ENCODE measurements at regions not wholly inside any gene's neighbourhood (a gene's known extent, or its start where the extent isn't known, plus 50 kb on each side); places are given as distances from the start of the nearest gene placed in this dataset.

DNA sequence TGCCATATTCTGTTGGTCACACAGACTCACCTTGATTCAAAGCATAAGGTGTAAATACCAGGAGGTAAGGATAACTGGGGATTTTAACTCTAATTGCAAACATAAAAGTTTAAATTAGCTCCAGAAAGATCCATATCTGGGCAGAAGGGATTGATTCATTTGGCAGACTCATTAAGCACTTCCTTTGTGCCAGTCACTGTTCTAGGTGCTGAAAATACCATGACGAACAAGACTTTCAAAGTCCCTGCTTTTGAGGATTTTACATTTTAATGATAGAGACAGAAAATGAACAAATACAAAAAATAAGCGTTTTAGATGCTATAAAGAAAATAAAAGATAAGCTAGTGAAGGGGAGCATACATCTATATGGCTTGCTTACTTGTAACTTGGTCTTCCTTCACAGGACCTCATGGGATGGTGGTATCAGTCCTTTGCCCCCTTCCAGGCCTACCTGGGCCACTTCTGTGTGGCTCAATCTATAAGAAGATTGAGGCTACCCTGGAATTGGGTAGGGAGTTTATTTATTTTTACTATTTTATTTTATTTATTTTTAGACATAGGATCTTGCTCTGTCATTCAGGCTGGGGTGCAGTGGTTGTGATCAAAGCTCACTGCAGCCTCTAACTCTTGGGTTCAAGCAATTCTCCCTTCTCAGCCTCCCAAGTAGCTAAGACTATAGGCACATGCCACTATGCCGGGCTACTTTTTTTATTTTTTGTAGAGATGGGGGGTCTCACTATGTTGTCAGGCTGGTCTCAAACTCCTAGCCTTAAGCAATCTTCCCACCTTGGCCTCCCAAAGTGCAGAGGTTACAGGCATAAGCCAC is 212.8 kb downstream of the MYCN start:
- CTCF ChIA-PET, result no interaction called here
- POLR2A ChIA-PET, result no interaction called here

DNA sequence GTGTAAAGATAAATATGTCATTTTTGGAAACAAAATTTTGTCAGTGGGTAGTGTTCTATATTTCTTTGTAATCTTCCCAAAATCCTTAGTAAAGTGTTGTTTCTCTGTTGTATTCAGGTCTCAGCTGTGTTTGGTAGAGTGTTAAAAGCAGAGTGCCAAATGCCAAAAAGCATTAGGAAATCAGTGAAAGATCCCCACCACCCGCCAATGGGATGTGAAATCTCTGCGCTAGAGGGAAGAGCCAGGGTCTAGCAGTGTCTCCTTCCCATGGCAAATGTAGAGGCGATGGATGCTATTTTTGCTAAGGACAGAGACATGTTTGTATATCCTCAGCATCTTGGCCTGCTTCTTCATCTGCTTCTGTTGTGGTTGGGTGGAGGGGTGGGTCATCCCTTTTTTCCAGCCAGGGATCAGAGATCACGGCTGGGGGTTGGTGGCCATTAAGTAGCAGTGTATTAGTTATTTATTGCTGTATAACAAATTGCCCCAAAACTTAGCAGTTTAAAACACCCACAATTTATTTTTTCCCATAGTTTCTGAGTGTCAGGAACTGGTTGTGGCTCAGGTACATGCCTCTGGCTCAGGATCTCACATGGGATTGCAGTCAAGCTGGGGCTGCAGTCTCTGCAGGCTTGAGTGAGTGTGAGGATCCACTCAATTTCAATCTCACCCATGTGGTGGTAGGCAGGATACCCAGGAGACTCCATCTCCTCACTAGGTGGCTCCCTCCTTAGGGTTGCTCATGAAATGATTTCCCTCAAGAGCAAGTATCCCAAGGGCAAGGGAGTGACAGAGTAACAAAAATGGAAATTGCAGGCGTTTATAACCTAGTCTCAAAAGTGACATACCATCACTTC is 211.9 kb downstream of the MYCN start:
- peaks cover 0 to 6% (median 2%) of the 10 kb centered on the region in 5 donors for H3K9me3 Mint-ChIP-seq
- no peak for DNase-seq
- peaks cover 0 to 7% of the 10 kb centered on the region in 2 donors for H3K27me3 Mint-ChIP-seq
- Histone ChIP-seq H3K27ac (ENCODE audit: low read depth, low read length) (no peak overlapping the region), H3K9me3 (ENCODE audit: low read length) (no peaks in the 10 kb centered on the region), H3K36me3 (ENCODE audit: insufficient read depth, low read length) (no peaks in the 10 kb centered on the region), H3K27me3 (ENCODE audit: insufficient read depth, low read length, poor library complexity, severe bottlenecking) (no peaks in the 10 kb centered on the region), H3K4me1 (ENCODE audit: insufficient read depth, low read length) (no peaks in the 10 kb centered on the region), H3K4me3 (ENCODE audit: low read length) (no peak overlapping the region)
- ChIA-PET CTCF (no interaction called here), POLR2A (no interaction called here)
- H3K36me3 Mint-ChIP-seq, result no peaks in the 10 kb centered on the region
- H3K4me3 Mint-ChIP-seq, result no peak overlapping the region
- no peaks in the 10 kb centered on the region for H3K4me1 Mint-ChIP-seq
- no peak overlapping the region for H3K27ac Mint-ChIP-seq

More for the DNA sequence above, 212.8 kb downstream of the MYCN start:
- DNase-seq, result no peak
- H3K4me3 ChIP-seq (ENCODE audit: low read length), result no peak overlapping the region
- H3K36me3 Mint-ChIP-seq, result no peaks in the 10 kb centered on the region
- H3K4me1 ChIP-seq (ENCODE audit: insufficient read depth, low read length), result no peaks in the 10 kb centered on the region
- no peak overlapping the region for H3K27ac ChIP-seq (ENCODE audit: low read depth, low read length)
- no peaks in the 10 kb centered on the region for H3K36me3 ChIP-seq (ENCODE audit: insufficient read depth, low read length)
- H3K9me3 ChIP-seq (ENCODE audit: low read length), result no peaks in the 10 kb centered on the region
- H3K27ac Mint-ChIP-seq, result no peak overlapping the region
- no peak overlapping the region for H3K4me3 Mint-ChIP-seq
- H3K27me3 ChIP-seq (ENCODE audit: insufficient read depth, low read length, poor library complexity, severe bottlenecking), result no peaks in the 10 kb centered on the region
- H3K9me3 Mint-ChIP-seq, result peaks cover 0 to 6% (median 2%) of the 10 kb centered on the region in 5 donors
- no peaks in the 10 kb centered on the region for H3K4me1 Mint-ChIP-seq
- peaks cover 0 to 7% of the 10 kb centered on the region in 2 donors for H3K27me3 Mint-ChIP-seq

DNA sequence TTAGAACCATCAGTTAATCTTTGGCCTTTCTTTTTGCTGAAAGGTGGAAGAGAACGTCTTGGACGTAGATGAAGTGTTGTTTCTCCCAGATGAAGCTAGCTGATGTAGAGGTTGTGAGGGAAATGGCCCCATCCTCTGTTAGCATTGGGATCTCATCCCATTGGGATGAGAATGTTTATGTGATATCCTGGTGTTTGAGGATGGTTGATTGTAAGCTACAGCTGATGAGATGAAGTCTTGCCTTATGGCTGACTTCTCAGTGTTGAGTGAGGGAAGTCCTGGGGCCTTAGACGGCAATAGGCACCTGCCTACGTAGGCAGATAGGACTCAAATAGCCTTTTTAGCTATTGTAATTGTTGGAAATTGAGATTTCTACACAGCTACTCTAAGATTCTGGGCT is 211.3 kb downstream of the MYCN start:
- H3K36me3 ChIP-seq (ENCODE audit: insufficient read depth, low read length), result no peaks in the 10 kb centered on the region
- no peaks in the 10 kb centered on the region for H3K9me3 ChIP-seq (ENCODE audit: low read length)
- no peaks in the 10 kb centered on the region for H3K27me3 ChIP-seq (ENCODE audit: insufficient read depth, low read length, poor library complexity, severe bottlenecking)
- Mint-ChIP-seq H3K27me3 (peaks cover 0 to 7% of the 10 kb centered on the region in 2 donors), H3K27ac (no peak overlapping the region), H3K9me3 (peaks cover 0 to 6% (median 2%) of the 10 kb centered on the region in 5 donors), H3K4me1 (no peaks in the 10 kb centered on the region), H3K36me3 (no peaks in the 10 kb centered on the region), H3K4me3 (no peak overlapping the region)
- no peak for DNase-seq
- POLR2A ChIA-PET, result no interaction called here
- no peaks in the 10 kb centered on the region for H3K4me1 ChIP-seq (ENCODE audit: insufficient read depth, low read length)
- CTCF ChIA-PET, result no interaction called here
- H3K27ac ChIP-seq (ENCODE audit: low read depth, low read length), result no peak overlapping the region
- no peak overlapping the region for H3K4me3 ChIP-seq (ENCODE audit: low read length)

DNA sequence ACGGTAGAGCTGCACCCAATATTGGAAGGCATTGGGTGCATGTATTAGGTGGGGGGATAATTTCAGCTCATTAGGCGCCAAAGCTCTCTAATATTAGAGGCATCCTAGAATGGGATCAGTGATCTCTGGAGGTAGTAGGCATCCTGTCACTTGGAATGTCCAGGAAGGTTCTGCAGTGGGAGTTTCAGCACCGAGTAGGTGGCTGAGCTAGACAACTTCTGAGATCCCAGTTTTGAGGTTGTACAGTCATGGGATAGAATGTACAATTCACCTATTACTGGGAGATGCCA is 210.9 kb downstream of the MYCN start:
- peaks cover 0 to 6% (median 2%) of the 10 kb centered on the region in 5 donors for H3K9me3 Mint-ChIP-seq
- H3K4me3 ChIP-seq (ENCODE audit: low read length), result no peak overlapping the region
- no peaks in the 10 kb centered on the region for H3K4me1 ChIP-seq (ENCODE audit: insufficient read depth, low read length)
- H3K27me3 Mint-ChIP-seq, result peaks cover 0 to 7% of the 10 kb centered on the region in 2 donors
- no peak for DNase-seq
- H3K4me3 Mint-ChIP-seq, result no peak overlapping the region
- no peaks in the 10 kb centered on the region for H3K36me3 Mint-ChIP-seq
- H3K9me3 ChIP-seq (ENCODE audit: low read length), result no peaks in the 10 kb centered on the region
- H3K36me3 ChIP-seq (ENCODE audit: insufficient read depth, low read length), result no peaks in the 10 kb centered on the region
- no peak overlapping the region for H3K27ac ChIP-seq (ENCODE audit: low read depth, low read length)
- no peaks in the 10 kb centered on the region for H3K27me3 ChIP-seq (ENCODE audit: insufficient read depth, low read length, poor library complexity, severe bottlenecking)
- ChIA-PET POLR2A (no interaction called here), CTCF (no interaction called here)
- no peak overlapping the region for H3K27ac Mint-ChIP-seq
- H3K4me1 Mint-ChIP-seq, result no peaks in the 10 kb centered on the region

DNA sequence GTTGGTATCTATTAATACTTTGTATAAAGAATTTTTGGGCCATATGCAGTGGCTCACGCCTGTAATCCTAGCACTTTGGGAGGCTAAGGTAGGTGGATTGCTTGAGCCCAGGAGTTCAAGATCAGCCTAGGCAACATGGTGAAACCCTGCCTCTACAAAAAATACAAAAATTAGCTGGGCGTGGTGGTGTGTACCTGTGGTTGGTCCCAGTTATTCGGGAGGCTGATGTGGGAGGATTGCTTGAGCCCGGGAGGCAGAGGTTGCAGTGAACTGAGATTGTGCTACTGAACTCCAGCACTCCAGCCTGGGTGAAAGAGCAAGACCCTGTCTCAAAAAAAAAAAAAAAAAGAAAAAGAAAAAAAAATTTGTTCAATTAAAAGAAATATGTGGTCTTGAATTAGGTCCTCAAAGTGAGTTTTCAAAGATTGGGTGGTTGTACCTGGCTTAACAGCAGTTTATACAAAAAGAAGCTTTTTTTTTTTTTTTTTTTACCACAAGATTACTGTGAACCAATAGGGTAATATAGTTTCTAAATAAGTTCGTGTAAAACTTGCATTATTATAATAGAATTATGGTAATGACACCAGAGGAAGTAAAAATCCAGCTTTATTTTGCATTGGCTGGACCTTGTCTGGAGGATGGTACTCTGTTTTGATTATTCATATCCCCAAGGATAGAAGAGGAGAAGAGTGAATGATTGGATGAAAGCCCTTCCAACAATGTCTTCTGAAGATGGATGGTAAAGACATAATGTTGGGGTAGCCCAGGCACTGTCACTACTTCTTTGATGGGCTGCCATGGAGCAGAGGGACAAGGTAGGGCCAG is 210.3 kb downstream of the MYCN start:
- Mint-ChIP-seq H3K4me1 (no peaks in the 10 kb centered on the region), H3K36me3 (no peaks in the 10 kb centered on the region), H3K27ac (no peak overlapping the region), H3K27me3 (peaks cover 0 to 5% of the 10 kb centered on the region in 2 donors), H3K4me3 (no peak overlapping the region), H3K9me3 (peaks cover 0 to 6% (median 2%) of the 10 kb centered on the region in 5 donors)
- POLR2A ChIA-PET, result no interaction called here
- Histone ChIP-seq H3K27ac (ENCODE audit: low read depth, low read length) (no peak overlapping the region), H3K27me3 (ENCODE audit: insufficient read depth, low read length, poor library complexity, severe bottlenecking) (no peaks in the 10 kb centered on the region), H3K9me3 (ENCODE audit: low read length) (no peaks in the 10 kb centered on the region), H3K36me3 (ENCODE audit: insufficient read depth, low read length) (no peaks in the 10 kb centered on the region), H3K4me3 (ENCODE audit: low read length) (no peak overlapping the region), H3K4me1 (ENCODE audit: insufficient read depth, low read length) (no peaks in the 10 kb centered on the region)
- CTCF ChIA-PET, result no interaction called here
- DNase-seq, result no peak

DNA sequence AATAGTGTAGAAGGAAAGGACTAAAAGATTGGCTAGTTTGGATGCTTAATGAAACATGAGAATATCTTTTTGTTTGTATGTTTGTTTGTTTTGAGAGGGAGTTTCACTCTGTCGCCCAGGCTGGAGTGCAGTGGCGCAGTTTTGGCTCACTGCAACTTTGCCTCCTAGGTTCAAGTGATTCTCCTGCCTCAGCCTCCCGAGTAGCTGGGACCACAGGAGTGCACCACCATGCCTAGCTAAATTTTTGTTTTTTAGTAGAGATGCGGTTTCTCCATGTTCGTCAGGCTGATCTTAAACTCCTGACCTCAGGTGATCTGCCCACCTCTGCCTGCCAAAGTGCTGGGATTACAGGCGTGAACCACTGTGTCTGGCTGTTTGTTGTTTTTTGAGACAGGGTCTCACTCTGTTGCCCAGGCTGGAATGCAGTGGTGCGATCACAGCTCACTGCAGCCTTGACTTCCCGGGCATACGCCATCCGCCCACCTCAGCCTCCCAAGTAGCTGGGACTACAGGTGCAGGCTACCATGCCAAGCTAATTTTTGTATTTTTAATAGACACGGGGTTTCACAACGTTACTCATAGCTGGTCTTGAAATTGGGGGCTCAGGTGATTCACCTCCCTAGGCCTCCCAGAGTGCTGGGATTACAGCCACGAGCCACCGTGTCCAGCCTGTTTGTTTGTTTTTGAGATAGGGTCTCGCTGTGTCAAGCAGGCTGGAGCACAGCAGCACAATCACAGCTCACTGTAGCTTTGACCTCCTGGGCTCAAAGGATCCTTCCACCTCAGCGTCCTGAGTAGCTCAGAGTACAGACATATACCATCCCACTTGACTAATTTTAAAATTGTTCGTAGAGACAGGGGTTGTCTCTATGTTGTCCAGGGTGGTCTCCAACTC is 209.2 kb downstream of the MYCN start:
- H3K27ac ChIP-seq (ENCODE audit: low read depth, low read length), result no peak overlapping the region
- Mint-ChIP-seq H3K27ac (no peak overlapping the region), H3K9me3 (peaks cover 0 to 6% (median 2%) of the 10 kb centered on the region in 5 donors), H3K27me3 (peaks cover 0 to 5% of the 10 kb centered on the region in 2 donors), H3K4me3 (no peak overlapping the region), H3K36me3 (no peaks in the 10 kb centered on the region), H3K4me1 (no peaks in the 10 kb centered on the region)
- H3K36me3 ChIP-seq (ENCODE audit: insufficient read depth, low read length), result no peaks in the 10 kb centered on the region
- ChIA-PET POLR2A (no interaction called here), CTCF (no interaction called here)
- no peaks in the 10 kb centered on the region for H3K4me1 ChIP-seq (ENCODE audit: insufficient read depth, low read length)
- DNase-seq, result no peak
- no peaks in the 10 kb centered on the region for H3K27me3 ChIP-seq (ENCODE audit: insufficient read depth, low read length, poor library complexity, severe bottlenecking)
- H3K4me3 ChIP-seq (ENCODE audit: low read length), result no peak overlapping the region
- no peaks in the 10 kb centered on the region for H3K9me3 ChIP-seq (ENCODE audit: low read length)

DNA sequence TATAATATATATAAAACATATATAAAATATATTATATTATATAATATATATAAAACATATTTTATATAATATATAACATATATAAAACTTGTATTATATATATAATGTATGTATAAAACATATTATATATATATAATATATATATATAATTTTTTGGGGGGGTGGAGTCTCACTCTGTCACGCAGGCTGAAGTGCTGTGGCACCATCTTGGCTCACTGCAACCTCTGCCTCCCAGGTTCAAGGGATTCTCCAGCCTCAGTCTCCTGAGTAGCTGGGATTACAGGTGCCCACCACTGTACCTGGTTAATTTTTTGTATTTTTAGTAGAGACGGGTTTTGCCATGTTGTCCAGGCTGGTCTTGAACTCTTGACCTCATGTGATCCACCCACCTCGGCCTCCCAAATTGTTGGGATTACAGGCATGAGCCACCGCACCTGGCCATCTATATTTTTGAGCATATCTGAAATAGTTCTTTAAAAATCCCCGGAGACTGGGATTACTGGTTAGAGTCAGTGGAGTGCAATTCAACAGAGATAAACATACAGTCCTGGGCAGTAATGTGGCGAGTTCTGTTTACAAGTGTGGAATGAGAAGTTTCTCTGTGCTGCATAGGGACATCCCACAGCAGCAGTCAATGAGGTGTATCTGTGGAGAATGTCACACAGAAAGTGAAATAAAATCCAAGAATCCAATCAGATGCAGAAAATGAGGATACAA is 208.4 kb downstream of the MYCN start:
- ChIA-PET POLR2A (no interaction called here), CTCF (no interaction called here)
- Mint-ChIP-seq H3K4me3 (no peak overlapping the region), H3K9me3 (peaks cover 0 to 6% (median 2%) of the 10 kb centered on the region in 5 donors), H3K27ac (no peak overlapping the region), H3K36me3 (no peaks in the 10 kb centered on the region), H3K27me3 (peaks cover 0 to 5% of the 10 kb centered on the region in 2 donors), H3K4me1 (no peaks in the 10 kb centered on the region)
- no peaks in the 10 kb centered on the region for H3K36me3 ChIP-seq (ENCODE audit: insufficient read depth, low read length)
- no peak overlapping the region for H3K4me3 ChIP-seq (ENCODE audit: low read length)
- no peaks in the 10 kb centered on the region for H3K27me3 ChIP-seq (ENCODE audit: insufficient read depth, low read length, poor library complexity, severe bottlenecking)
- H3K9me3 ChIP-seq (ENCODE audit: low read length), result no peaks in the 10 kb centered on the region
- H3K27ac ChIP-seq (ENCODE audit: low read depth, low read length), result no peak overlapping the region
- no peaks in the 10 kb centered on the region for H3K4me1 ChIP-seq (ENCODE audit: insufficient read depth, low read length)
- DNase-seq, result no peak
